Breast epithelium (tissue), 4 donors: ENCODE measurements at regions not wholly inside any gene's neighbourhood (a gene's known extent, or its start where the extent isn't known, plus 50 kb on each side); places are given as distances from the start of the nearest gene placed in this dataset.

Experiments
- DNase-seq, 2 donors: peaks; one replicate each; pipeline ENCODE4 v3.0.0-alpha.2; 2019; ENCODE audit warnings: low spot score in 2 of 2
- H3K27ac ChIP-seq, 2 donors: fragments of 200-600 bp; sonication (generic) in 1 of 2; one replicate each; pipeline ENCODE4 v1.5.1; 2016 to 2019; ENCODE audit warnings: mild to moderate bottlenecking in 1 of 2
- H3K27me3 ChIP-seq, 2 donors: fragments of 200-600 bp; sonication (generic) in 1 of 2; one replicate each; pipeline versions ENCODE4 v1.5.1 to v1.6.0; 2017 to 2019; ENCODE audit warnings: control low read depth in 1 of 2, mild to moderate bottlenecking in 1 of 2
- H3K36me3 ChIP-seq: fragments of 200-600 bp; one replicate; pipeline ENCODE4 v1.5.1; 2019
- H3K4me1 ChIP-seq, 2 donors: fragments of 200-600 bp; sonication (generic); one replicate each; pipeline ENCODE4 v1.5.1; 2016 to 2019; ENCODE audit warnings: control low read depth in 1 of 2
- H3K4me3 ChIP-seq, 3 donors: fragments of 200-600 bp; sonication (generic); 1 replicate in 2 of 3; 2 replicates in 1 of 3; pipeline ENCODE4 v1.5.1; 2016 to 2019; ENCODE audit warnings: mild to moderate bottlenecking in 3 of 3, moderate library complexity in 2 of 3
- H3K9me3 ChIP-seq, 2 donors: fragments of 200-600 bp; sonication (generic) in 1 of 2; one replicate each; pipeline ENCODE4 v1.5.1; 2016 to 2019; ENCODE audit warnings: control low read depth in 1 of 2
- CTCF ChIP-seq, 3 donors: fragments of 450-650 bp; IDR thresholded peaks; one replicate each; pipeline ENCODE4 v1.5.1; 2016 to 2017; ENCODE audit warnings: antibody characterized with exemption in 3 of 3, mild to moderate bottlenecking in 3 of 3, moderate library complexity in 3 of 3
- POLR2A ChIP-seq: fragments of 450-650 bp; IDR thresholded peaks from one replicate; pipeline ENCODE4 v1.6.1; 2016; ENCODE audit warnings: antibody characterized with exemption, mild to moderate bottlenecking, moderate library complexity
- POLR2AphosphoS5 ChIP-seq, 3 donors: sonication (generic); formaldehyde crosslinking; IDR thresholded peaks; one replicate each; pipeline ENCODE4 v1.6.1; 2017; ENCODE audit warnings: antibody characterized with exemption in 3 of 3
- intact Hi-C: fragments of 100-400 bp; cut with DNase I; formaldehyde crosslinking; loops from one replicate; pipeline ENCODE4 v1.15.1; 2023; ENCODE audit warnings: low total_unique reads

- no peak for DNase-seq
- intact Hi-C loops = no loop called here
- H3K4me1 ChIP-seq = no peaks in the 10 kb centered on the region
- H3K9me3 ChIP-seq = no peaks in the 10 kb centered on the region
- TF ChIP-seq POLR2A (no peak), CTCF (IDR thresholded peaks at IDR 0.05) (no peak), POLR2AphosphoS5 (IDR thresholded peaks at IDR 0.05) (no peak)
- H3K27me3 ChIP-seq = no peaks in the 10 kb centered on the region
- H3K27ac ChIP-seq = no peak overlapping the region
- H3K4me3 ChIP-seq = no peak overlapping the region
- H3K36me3 ChIP-seq = no peaks in the 10 kb centered on the region
These were observed 277.2 kb downstream of the SHQ1 start for GRCh38 chr3:72571052-72571451.

- TF ChIP-seq POLR2AphosphoS5 (IDR thresholded peaks at IDR 0.05) = no peak
- no peak for TF ChIP-seq POLR2A
- no peak for TF ChIP-seq CTCF (IDR thresholded peaks at IDR 0.05)
- Histone ChIP-seq H3K27ac (no peak overlapping the region), H3K4me1 (no peaks in the 10 kb centered on the region), H3K9me3 (no peaks in the 10 kb centered on the region), H3K36me3 (no peaks in the 10 kb centered on the region), H3K27me3 (no peaks in the 10 kb centered on the region), H3K4me3 (no peak overlapping the region)
- intact Hi-C loops = no loop called here
- DNase-seq = no peak
These were observed 278.3 kb downstream of the SHQ1 start for GRCh38 chr3:72569754-72570440.

GRCh38 chr3:72568083-72568482 lies 280.2 kb downstream of the SHQ1 start:
- no peak overlapping the region for H3K4me3 ChIP-seq
- no peak for TF ChIP-seq CTCF (IDR thresholded peaks at IDR 0.05)
- TF ChIP-seq POLR2AphosphoS5 (IDR thresholded peaks at IDR 0.05) = no peak
- no peak for TF ChIP-seq POLR2A
- H3K4me1 ChIP-seq = no peaks in the 10 kb centered on the region
- H3K36me3 ChIP-seq = no peaks in the 10 kb centered on the region
- intact Hi-C loops = no loop called here
- no peaks in the 10 kb centered on the region for H3K27me3 ChIP-seq
- DNase-seq = no peak
- H3K9me3 ChIP-seq = no peaks in the 10 kb centered on the region
- no peak overlapping the region for H3K27ac ChIP-seq

GRCh38 chr3:72567474-72567873 lies 280.8 kb downstream of the SHQ1 start:
- intact Hi-C loops = no loop called here
- TF ChIP-seq POLR2A = no peak
- no peak for TF ChIP-seq CTCF (IDR thresholded peaks at IDR 0.05)
- no peak for TF ChIP-seq POLR2AphosphoS5 (IDR thresholded peaks at IDR 0.05)
- no peaks in the 10 kb centered on the region for H3K4me1 ChIP-seq
- H3K9me3 ChIP-seq = no peaks in the 10 kb centered on the region
- no peak for DNase-seq
- H3K36me3 ChIP-seq = no peaks in the 10 kb centered on the region
- no peaks in the 10 kb centered on the region for H3K27me3 ChIP-seq
- no peak overlapping the region for H3K4me3 ChIP-seq
- no peak overlapping the region for H3K27ac ChIP-seq

- H3K36me3 ChIP-seq = no peaks in the 10 kb centered on the region
- no peak for DNase-seq
- H3K9me3 ChIP-seq = peaks cover 0 to 5% of the 10 kb centered on the region in 2 donors
- no peak overlapping the region for H3K27ac ChIP-seq
- H3K4me1 ChIP-seq = no peaks in the 10 kb centered on the region
- intact Hi-C loops = no loop called here
- H3K27me3 ChIP-seq = no peaks in the 10 kb centered on the region
- TF ChIP-seq POLR2A (no peak), CTCF (IDR thresholded peaks at IDR 0.05) (no peak), POLR2AphosphoS5 (IDR thresholded peaks at IDR 0.05) (no peak)
- no peak overlapping the region for H3K4me3 ChIP-seq
These were observed 282.7 kb downstream of the SHQ1 start for GRCh38 chr3:72565593-72565992.
